DND-41 (cell line): ENCODE measurements at regions not wholly inside any gene's neighbourhood (a gene's known extent, or its start where the extent isn't known, plus 50 kb on each side); places are given as distances from the start of the nearest gene placed in this dataset.
"Not testable (repeated sequence)": the region's sequence is repeated elsewhere in the genome, so short reads cannot be mapped to it uniquely, and the experiment has no call there.

Experiments
- ATAC-seq: fragments of 200-7000 bp; cut with Tn5 transposase; 3 replicates; pipeline ENCODE4 v1.9.1; 2021; ENCODE audit warnings: low read depth; ENCODE audit not compliant: insufficient read depth
- DNase-seq: peaks from one replicate; pipeline ENCODE4 v3.0.0-alpha.2; 2020
- H2AFZ ChIP-seq: 2 replicates; pipeline ENCODE4 v1.6.0; 2012; ENCODE audit warnings: low read depth, low read length
- H3K27ac ChIP-seq: 2 replicates; pipeline ENCODE4 v1.5.1; 2012; ENCODE audit warnings: low read length, inconsistent platforms
- H3K27me3 ChIP-seq: fragments of 200-600 bp; sonication (generic); 2 replicates; pipeline ENCODE4 v1.6.0; 2012; ENCODE audit warnings: low read length, mild to moderate bottlenecking, inconsistent platforms; ENCODE audit not compliant: insufficient read depth, poor library complexity
- H3K36me3 ChIP-seq: 2 replicates; pipeline ENCODE4 v1.5.1; 2012; ENCODE audit warnings: low read length, inconsistent platforms; ENCODE audit not compliant: insufficient read depth
- H3K4me1 ChIP-seq: 2 replicates; pipeline ENCODE4 v1.5.1; 2012; ENCODE audit warnings: mild to moderate bottlenecking, low read length; ENCODE audit not compliant: insufficient read depth
- H3K4me2 ChIP-seq: 2 replicates; pipeline ENCODE4 v1.6.0; 2012; ENCODE audit warnings: mild to moderate bottlenecking, moderate library complexity, low read length, inconsistent platforms; ENCODE audit not compliant: insufficient read depth
- H3K4me3 ChIP-seq, 2 experiments: fragments of 200-600 bp in 1 of 2; shearing (Covaris generic) in 1 of 2; 2 replicates each; pipeline ENCODE4 v1.5.1; 2012 to 2016; ENCODE audit warnings: inconsistent platforms in 2 of 2, low read length in 2 of 2, mild to moderate bottlenecking in 2 of 2, low read depth in 1 of 2, moderate library complexity in 1 of 2
- H3K79me2 ChIP-seq: 2 replicates; pipeline ENCODE4 v1.6.0; 2012; ENCODE audit warnings: low read length, inconsistent platforms; ENCODE audit not compliant: insufficient read depth
- H3K9ac ChIP-seq: 2 replicates; pipeline ENCODE4 v1.6.0; 2012; ENCODE audit warnings: low read depth, mild to moderate bottlenecking, inconsistent platforms, low read length, moderate library complexity
- H3K9me3 ChIP-seq: 2 replicates; pipeline ENCODE4 v1.5.1; 2012; ENCODE audit warnings: low read length, moderate library complexity, mild to moderate bottlenecking, inconsistent platforms; ENCODE audit not compliant: insufficient read depth, severe bottlenecking
- H4K20me1 ChIP-seq: 2 replicates; pipeline ENCODE4 v1.6.0; 2012; ENCODE audit warnings: low read length; ENCODE audit not compliant: insufficient read depth
- EZH2 ChIP-seq: IDR thresholded peaks from 3 replicates; pipeline ENCODE4 v1.6.1; 2012; ENCODE audit warnings: borderline replicate concordance, low read depth, mild to moderate bottlenecking, moderate library complexity, low read length, inconsistent platforms; ENCODE audit not compliant: severe bottlenecking
- TF ChIP-seq, protein P1 (sequence below): IDR thresholded peaks from 2 replicates; pipeline ENCODE4 v1.5.1; 2012; ENCODE audit warnings: borderline replicate concordance, low read length, moderate library complexity, mild to moderate bottlenecking; ENCODE audit not compliant: poor library complexity, severe bottlenecking; ENCODE audit errors: extremely low read depth

DNA sequence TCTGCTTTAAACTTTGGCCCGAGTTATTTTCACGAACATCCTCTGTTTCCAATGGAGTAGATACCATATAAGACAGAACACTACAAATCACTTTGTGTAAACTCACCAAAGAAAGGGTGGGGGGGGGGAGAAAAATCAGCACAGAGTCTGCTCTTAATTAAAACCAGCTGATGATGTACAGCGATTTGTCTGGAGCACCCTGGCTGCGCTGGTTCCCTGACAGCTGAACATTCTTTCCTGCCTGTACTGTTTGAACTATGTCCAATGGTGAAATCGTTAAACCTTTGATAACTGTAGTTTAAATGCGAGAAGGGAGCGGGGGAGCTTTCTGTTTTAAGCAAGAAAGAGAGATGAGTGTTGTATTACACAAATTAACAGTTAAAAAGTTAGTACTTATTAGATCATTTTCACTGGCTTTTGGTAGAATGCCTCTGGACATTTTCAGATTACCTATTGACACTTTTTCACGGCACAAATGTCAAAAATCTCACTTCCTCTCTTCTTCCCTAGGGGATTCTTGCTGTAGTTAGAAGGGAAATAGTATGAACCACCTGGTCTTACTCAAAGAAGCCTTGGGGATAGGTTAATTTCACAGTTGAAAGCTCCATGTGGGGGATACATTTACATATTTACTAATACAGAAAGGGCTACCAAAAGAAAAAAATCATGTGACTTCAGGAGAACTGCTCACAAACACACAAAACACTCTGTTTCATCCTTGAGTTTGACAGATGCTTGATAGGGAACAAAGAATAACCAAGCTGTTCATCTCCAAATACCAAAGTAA, 140.2 kb upstream of the RUNX1 start:
- Histone ChIP-seq H3K4me1 (peaks cover 30% of the 10 kb centered on the region), H3K9ac (peak overlapping the region; percentile 26), H3K79me2 (no peaks in the 10 kb centered on the region), H3K4me3 (peak overlapping the region in 1 of 2 experiments; percentile 4; a peak in 1 of 4 replicates), H3K4me2 (peak overlapping the region; percentile 48), H4K20me1 (no peaks in the 10 kb centered on the region), H3K27me3 (no peaks in the 10 kb centered on the region), H3K9me3 (no peaks in the 10 kb centered on the region), H3K36me3 (no peaks in the 10 kb centered on the region), H3K27ac (peak overlapping the region; percentile 57), H2AFZ (peak overlapping the region; percentile 46)
- DNase-seq (peak; percentile 47), ATAC-seq (peak; percentile 85)
- no peak for TF ChIP-seq EZH2

DNA sequence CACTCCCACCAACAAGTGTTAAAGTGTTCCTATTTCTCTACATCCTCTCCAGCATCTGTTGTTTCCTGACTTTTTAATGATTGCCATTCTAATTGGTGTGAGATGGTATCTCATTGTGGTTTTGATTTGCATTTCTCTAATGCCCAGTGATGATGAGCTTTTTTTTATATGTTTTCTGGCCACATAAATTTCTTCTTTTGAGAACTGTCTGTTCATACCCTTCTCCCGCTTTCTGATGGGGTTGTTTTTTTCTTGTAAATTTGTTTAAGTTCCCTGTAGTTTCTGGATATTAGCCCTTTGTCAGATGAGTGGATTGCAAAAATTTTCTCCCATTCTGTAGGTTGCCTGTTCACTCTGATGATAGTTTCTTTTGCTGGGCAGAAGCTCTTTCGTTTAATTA, 134.3 kb upstream of the RUNX1 start:
- H3K27me3 ChIP-seq, H3K36me3 ChIP-seq, H3K9ac ChIP-seq, H3K4me3 ChIP-seq, ATAC-seq, H3K27ac ChIP-seq, DNase-seq, H3K79me2 ChIP-seq, H4K20me1 ChIP-seq, H3K4me2 ChIP-seq, H3K9me3 ChIP-seq, H2AFZ ChIP-seq: not testable (repeated sequence)
- peaks cover 16% of the 10 kb centered on the region for H3K4me1 ChIP-seq

DNA sequence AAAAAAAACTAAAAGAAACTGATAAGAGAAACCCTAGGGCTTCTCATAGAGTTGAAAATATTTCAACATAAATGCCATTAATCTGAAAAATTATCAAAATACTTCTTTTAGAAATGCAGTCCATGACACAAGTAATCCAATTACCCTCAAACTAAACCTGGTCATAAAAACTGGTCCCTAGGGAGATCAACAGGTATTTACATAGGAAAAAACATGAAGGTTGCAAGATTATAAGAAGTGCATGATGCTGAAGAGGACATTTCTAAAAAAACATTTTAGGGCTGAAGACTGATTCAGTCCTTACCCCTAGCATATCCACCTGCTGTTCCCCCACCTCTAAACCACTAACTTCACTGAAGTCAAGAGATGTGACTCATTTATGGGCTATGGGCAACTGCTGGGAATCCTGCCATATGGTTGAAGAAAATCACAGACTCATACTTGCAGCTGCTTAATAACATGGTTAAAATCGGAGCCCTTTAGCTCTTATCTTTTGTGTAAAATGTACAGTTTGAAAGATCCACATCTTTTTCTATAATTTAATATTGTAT, 131.0 kb upstream of the RUNX1 start:
- Histone ChIP-seq H3K79me2 (no peaks in the 10 kb centered on the region), H3K4me3 (no peak overlapping the region), H4K20me1 (no peaks in the 10 kb centered on the region), H2AFZ (no peak overlapping the region), H3K9ac (no peak overlapping the region), H3K36me3 (no peaks in the 10 kb centered on the region), H3K9me3 (peaks cover 6% of the 10 kb centered on the region), H3K4me2 (no peak overlapping the region), H3K4me1 (peaks cover 10% of the 10 kb centered on the region), H3K27ac (no peak overlapping the region), H3K27me3 (no peaks in the 10 kb centered on the region)
- peak; percentile 99 for ATAC-seq
- no peak for TF ChIP-seq EZH2
- TF ChIP-seq, protein P1, sequence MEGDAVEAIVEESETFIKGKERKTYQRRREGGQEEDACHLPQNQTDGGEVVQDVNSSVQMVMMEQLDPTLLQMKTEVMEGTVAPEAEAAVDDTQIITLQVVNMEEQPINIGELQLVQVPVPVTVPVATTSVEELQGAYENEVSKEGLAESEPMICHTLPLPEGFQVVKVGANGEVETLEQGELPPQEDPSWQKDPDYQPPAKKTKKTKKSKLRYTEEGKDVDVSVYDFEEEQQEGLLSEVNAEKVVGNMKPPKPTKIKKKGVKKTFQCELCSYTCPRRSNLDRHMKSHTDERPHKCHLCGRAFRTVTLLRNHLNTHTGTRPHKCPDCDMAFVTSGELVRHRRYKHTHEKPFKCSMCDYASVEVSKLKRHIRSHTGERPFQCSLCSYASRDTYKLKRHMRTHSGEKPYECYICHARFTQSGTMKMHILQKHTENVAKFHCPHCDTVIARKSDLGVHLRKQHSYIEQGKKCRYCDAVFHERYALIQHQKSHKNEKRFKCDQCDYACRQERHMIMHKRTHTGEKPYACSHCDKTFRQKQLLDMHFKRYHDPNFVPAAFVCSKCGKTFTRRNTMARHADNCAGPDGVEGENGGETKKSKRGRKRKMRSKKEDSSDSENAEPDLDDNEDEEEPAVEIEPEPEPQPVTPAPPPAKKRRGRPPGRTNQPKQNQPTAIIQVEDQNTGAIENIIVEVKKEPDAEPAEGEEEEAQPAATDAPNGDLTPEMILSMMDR, result no peak
- peak; percentile 54 for DNase-seq

DNA sequence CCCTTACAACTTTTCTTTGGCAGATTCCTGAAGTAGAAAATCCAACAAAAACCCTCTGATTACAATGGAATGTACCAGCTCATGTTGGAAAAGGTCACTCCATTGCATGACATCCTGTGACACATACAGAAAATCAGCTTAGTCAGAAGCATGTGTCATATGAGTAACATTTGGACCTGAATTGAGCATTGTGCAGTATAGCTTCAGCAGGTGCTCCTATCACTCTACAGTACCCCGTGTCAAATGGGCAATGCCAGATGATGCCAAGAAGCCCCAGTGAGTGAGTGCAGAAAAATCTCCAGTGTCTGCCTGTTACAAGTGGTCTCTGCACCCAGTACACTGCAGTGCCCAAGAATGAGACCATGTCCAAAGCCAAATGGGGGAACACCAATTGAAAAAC, 129.7 kb upstream of the RUNX1 start:
- Histone ChIP-seq H3K4me2 (no peak overlapping the region), H4K20me1 (no peaks in the 10 kb centered on the region), H3K4me1 (peaks cover 10% of the 10 kb centered on the region), H3K9ac (no peak overlapping the region), H2AFZ (no peak overlapping the region), H3K27ac (no peak overlapping the region), H3K79me2 (no peaks in the 10 kb centered on the region), H3K27me3 (no peaks in the 10 kb centered on the region), H3K36me3 (no peaks in the 10 kb centered on the region), H3K9me3 (peaks cover 8% of the 10 kb centered on the region), H3K4me3 (no peak overlapping the region)
- no peak for TF ChIP-seq EZH2
- TF ChIP-seq, protein P1, result no peak
- ATAC-seq (no peak), DNase-seq (no peak)
